Liver (tissue), 8 donors: ENCODE measurements at regions not wholly inside any gene's neighbourhood (a gene's known extent, or its start where the extent isn't known, plus 50 kb on each side); places are given as distances from the start of the nearest gene placed in this dataset.

Experiments
- DNase-seq: peaks from one replicate; pipeline ENCODE4 v3.0.0-alpha.2; 2017; ENCODE audit warnings: low spot score
- H3K27ac ChIP-seq, 2 donors: one replicate each; pipeline ENCODE4 v1.7.0; 2013; ENCODE audit warnings: inconsistent platforms in 2 of 2, low read length in 2 of 2, control low read depth in 1 of 2, low read depth in 1 of 2, mild to moderate bottlenecking in 1 of 2
- H3K27me3 ChIP-seq, 4 donors: one replicate each; pipeline versions ENCODE4 v1.6.1 to v1.7.0; 2013; ENCODE audit warnings: low read length in 3 of 4, inconsistent platforms in 1 of 4, mild to moderate bottlenecking in 1 of 4, moderate library complexity in 1 of 4; ENCODE audit not compliant: control insufficient read depth in 4 of 4, insufficient read depth in 4 of 4
- H3K36me3 ChIP-seq, 4 donors: one replicate each; pipeline versions ENCODE4 v1.6.1 to v1.7.0; 2013; ENCODE audit warnings: low read length in 3 of 4, mild to moderate bottlenecking in 3 of 4, low read depth in 1 of 4, moderate library complexity in 1 of 4; ENCODE audit not compliant: control insufficient read depth in 4 of 4, insufficient read depth in 3 of 4
- H3K4me1 ChIP-seq, 4 donors: one replicate each; pipeline versions ENCODE4 v1.6.1 to v1.7.0; 2013; ENCODE audit warnings: low read length in 3 of 4, mild to moderate bottlenecking in 3 of 4, moderate library complexity in 1 of 4; ENCODE audit not compliant: control insufficient read depth in 4 of 4, insufficient read depth in 4 of 4
- H3K4me3 ChIP-seq, 3 donors: one replicate each; pipeline versions ENCODE4 v1.6.1 to v1.7.0; 2013; ENCODE audit warnings: low read length in 3 of 3, control low read depth in 1 of 3, low read depth in 1 of 3, mild to moderate bottlenecking in 1 of 3
- H3K9ac ChIP-seq, 2 donors: one replicate each; pipeline ENCODE4 v1.7.0; 2013; ENCODE audit warnings: low read length in 2 of 2, mild to moderate bottlenecking in 2 of 2, moderate library complexity in 2 of 2, control low read depth in 1 of 2, low read depth in 1 of 2
- H3K9me3 ChIP-seq, 4 donors: one replicate each; pipeline versions ENCODE4 v1.6.1 to v1.7.0; 2013; ENCODE audit warnings: low read length in 3 of 4; ENCODE audit not compliant: control insufficient read depth in 4 of 4
- CTCF ChIP-seq: fragments of 150-350 bp; IDR thresholded peaks from 2 replicates; pipeline ENCODE4 v1.5.1; 2017; ENCODE audit warnings: improper control_type of control experiment, low read depth, low read length; ENCODE audit not compliant: missing input control
- EGR1 ChIP-seq, 2 donors: IDR thresholded peaks; 2 replicates each; pipeline ENCODE4 v1.6.1; 2016 to 2018; ENCODE audit warnings: antibody characterized with exemption in 2 of 2, low read depth in 2 of 2
- GABPA ChIP-seq, 2 donors: IDR thresholded peaks in 1 of 2; conservative IDR thresholded peaks in 1 of 2; 2 replicates each; pipeline ENCODE4 v1.6.1; 2016; ENCODE audit warnings: antibody characterized with exemption in 2 of 2, mild to moderate bottlenecking in 1 of 2, moderate library complexity in 1 of 2
- HNF4G ChIP-seq: IDR thresholded peaks from 2 replicates; pipeline ENCODE4 v1.6.1; 2016; ENCODE audit warnings: antibody characterized with exemption
- NR2F2 ChIP-seq: IDR thresholded peaks from 2 replicates; pipeline ENCODE4 v1.6.1; 2016; ENCODE audit warnings: antibody characterized with exemption
- RAD21 ChIP-seq, 2 donors: IDR thresholded peaks; 2 replicates each; pipeline ENCODE4 v1.6.1; 2016; ENCODE audit warnings: antibody characterized with exemption in 2 of 2, mild to moderate bottlenecking in 2 of 2
- YY1 ChIP-seq: IDR thresholded peaks from 2 replicates; pipeline ENCODE4 v1.6.1; 2016; ENCODE audit warnings: antibody characterized with exemption, mild to moderate bottlenecking
- ZBTB33 ChIP-seq: IDR thresholded peaks from 2 replicates; pipeline ENCODE4 v1.6.1; 2016; ENCODE audit warnings: antibody characterized with exemption
- WGBS: extraction: QIAGEN DNeasy Blood & Tissue Kit; methylation state at CpG from one replicate; pipeline ENCODE4 v1.1.7; 2013; 5-methylcytosine and 5-hydroxymethylcytosine counted together
- donor health status: healthy.
- donor health status: healthy.
- donor health status: healthy.
- donor health status: healthy.
- donor health status: healthy.

- no peak for TF ChIP-seq ZBTB33
- no peak for TF ChIP-seq CTCF
- TF ChIP-seq RAD21 (IDR thresholded peaks at IDR 0.05) = no peak
- no peak for TF ChIP-seq GABPA (IDR thresholded peaks at IDR 0.05 in 1 of 2, conservative IDR thresholded peaks at IDR 0.05 in 1 of 2)
- TF ChIP-seq HNF4G = no peak
- no peak for TF ChIP-seq YY1
These were observed 376.5 kb downstream of the HNRNPD start (continued) for GRCh38 chr4:81997313-81997712.

GRCh38 chr4:81990898-81991297 is 382.9 kb downstream of the HNRNPD start:
- no peak overlapping the region for H3K9ac ChIP-seq
- H3K27ac ChIP-seq = no peak overlapping the region
- 74% methylated on average over 1 of the region's 1 CpG for WGBS
- H3K4me3 ChIP-seq = no peak overlapping the region
- no peaks in the 10 kb centered on the region for H3K27me3 ChIP-seq
- H3K4me1 ChIP-seq = no peaks in the 10 kb centered on the region
- no peaks in the 10 kb centered on the region for H3K36me3 ChIP-seq
- TF ChIP-seq ZBTB33 = no peak
- TF ChIP-seq RAD21 (IDR thresholded peaks at IDR 0.05) = no peak
- H3K9me3 ChIP-seq = no peaks in the 10 kb centered on the region
- DNase-seq = no peak

- 32% methylated on average over 4 of the region's 4 CpGs for WGBS
- H3K9me3 ChIP-seq = no peaks in the 10 kb centered on the region
- no peaks in the 10 kb centered on the region for H3K36me3 ChIP-seq
- no peak overlapping the region for H3K9ac ChIP-seq
- H3K4me1 ChIP-seq = no peaks in the 10 kb centered on the region
- TF ChIP-seq NR2F2 = no peak
- no peak for TF ChIP-seq HNF4G
- no peak for TF ChIP-seq RAD21 (IDR thresholded peaks at IDR 0.05)
- no peak for DNase-seq
- no peaks in the 10 kb centered on the region for H3K27me3 ChIP-seq
- no peak overlapping the region for H3K4me3 ChIP-seq
- H3K27ac ChIP-seq = no peak overlapping the region
These were observed 383.6 kb downstream of the HNRNPD start for GRCh38 chr4:81990211-81990610.

- no peaks in the 10 kb centered on the region for H3K4me1 ChIP-seq
- H3K9me3 ChIP-seq = no peaks in the 10 kb centered on the region
- no peaks in the 10 kb centered on the region for H3K27me3 ChIP-seq
- H3K27ac ChIP-seq = no peak overlapping the region
- H3K9ac ChIP-seq = no peak overlapping the region
- DNase-seq = no peak
- TF ChIP-seq EGR1 (IDR thresholded peaks at IDR 0.05; ENCODE audit: low read depth in 2 of 2) = no peak
- 19% methylated on average over 1 of the region's 1 CpG for WGBS
- no peaks in the 10 kb centered on the region for H3K36me3 ChIP-seq
- no peak overlapping the region for H3K4me3 ChIP-seq
These were observed 384.6 kb downstream of the HNRNPD start for GRCh38 chr4:81989202-81989601.
